Activated T-cell treated with anti-CD3 and anti-CD28 coated beads for 24 hours (primary cell): ENCODE measurements at regions not wholly inside any gene's neighbourhood (a gene's known extent, or its start where the extent isn't known, plus 50 kb on each side); places are given as distances from the start of the nearest gene placed in this dataset.

Experiments
- DNase-seq: peaks from one replicate; pipeline ENCODE4 v3.0.0-alpha.2; 2020; ENCODE audit warnings: low read depth

- DNase-seq: no peak
Observed at GRCh38 chr10:128712661-128713400, 586.6 kb upstream of the MKI67 start.

GRCh38 chr10:128713471-128713870, 587.2 kb upstream of the MKI67 start:
- no peak for DNase-seq

GRCh38 chr10:128713874-128714570, 587.8 kb upstream of the MKI67 start:
- DNase-seq: no peak

- DNase-seq: no peak
Observed at GRCh38 chr10:128714644-128715415, 588.6 kb upstream of the MKI67 start.

GRCh38 chr10:128716181-128716580, 590.0 kb upstream of the MKI67 start:
- no peak for DNase-seq

GRCh38 chr10:128721963-128722445, 595.8 kb upstream of the MKI67 start:
- DNase-seq: no peak

- no peak for DNase-seq
Observed at GRCh38 chr10:128722947-128723346, 596.7 kb upstream of the MKI67 start.

- DNase-seq: no peak
Observed at GRCh38 chr10:128723631-128724205, 597.5 kb upstream of the MKI67 start.

- DNase-seq: no peak
Observed at GRCh38 chr10:128725531-128725930, 599.3 kb upstream of the MKI67 start.

- no peak for DNase-seq
Observed at GRCh38 chr10:128727114-128727513, 600.9 kb upstream of the MKI67 start.

- DNase-seq: no peak
Observed at GRCh38 chr10:128729910-128730420, 603.7 kb upstream of the MKI67 start.

GRCh38 chr10:128730922-128731321, 604.7 kb upstream of the MKI67 start:
- DNase-seq: no peak

- no peak for DNase-seq
Observed at GRCh38 chr10:128734161-128734560, 607.9 kb upstream of the MKI67 start.

- DNase-seq: no peak
Observed at GRCh38 chr10:128734734-128735133, 608.5 kb upstream of the MKI67 start.

- DNase-seq: no peak
Observed at GRCh38 chr10:128735996-128736395, 609.8 kb upstream of the MKI67 start.

- no peak for DNase-seq
Observed at GRCh38 chr10:128738386-128738915, 612.2 kb upstream of the MKI67 start.

GRCh38 chr10:128739930-128740329, 613.7 kb upstream of the MKI67 start:
- DNase-seq: no peak

GRCh38 chr10:128741180-128741579, 615.0 kb upstream of the MKI67 start:
- DNase-seq: no peak

GRCh38 chr10:128741680-128742079, 615.5 kb upstream of the MKI67 start:
- DNase-seq: no peak

GRCh38 chr10:128744092-128744491, 617.9 kb upstream of the MKI67 start:
- DNase-seq: no peak

GRCh38 chr10:128744811-128745305, 618.6 kb upstream of the MKI67 start:
- no peak for DNase-seq
